ENCODE measurements at regions not wholly inside any gene's neighbourhood (a gene's known extent, or its start where the extent isn't known, plus 50 kb on each side); places are given as distances from the start of the nearest gene placed in this dataset.

- no peak for DNase-seq
These were observed 325.6 kb upstream of the RASGRP1 start for GRCh38 chr15:38890194-38890593.

DNA sequence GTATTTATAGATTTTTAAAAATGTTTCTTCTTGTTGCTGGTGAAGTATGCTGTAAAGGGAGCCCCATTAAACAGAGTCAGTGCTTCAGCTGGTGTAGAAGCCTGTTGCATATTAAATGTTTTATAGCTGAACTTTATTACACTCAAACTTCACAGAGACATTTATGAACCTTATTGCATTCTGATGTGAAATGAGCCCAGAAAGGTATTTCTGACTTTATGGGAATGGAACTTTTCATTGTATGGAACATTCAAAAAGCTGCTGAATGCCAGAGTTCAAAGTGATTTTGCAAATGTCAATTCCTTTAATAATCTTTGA lies 329.3 kb upstream of the RASGRP1 start:
- no peak for DNase-seq

GRCh38 chr15:38894243-38894948 lies 329.8 kb upstream of the RASGRP1 start:
- no peak for DNase-seq

- DNase-seq: no peak
These were observed 331.0 kb upstream of the RASGRP1 start for GRCh38 chr15:38895326-38896255.

GRCh38 chr15:38896647-38897046 lies 332.0 kb upstream of the RASGRP1 start:
- no peak for DNase-seq

GRCh38 chr15:38897551-38897950 lies 332.9 kb upstream of the RASGRP1 start:
- DNase-seq: no peak

GRCh38 chr15:38898236-38898635 lies 333.6 kb upstream of the RASGRP1 start:
- no peak for DNase-seq

DNA sequence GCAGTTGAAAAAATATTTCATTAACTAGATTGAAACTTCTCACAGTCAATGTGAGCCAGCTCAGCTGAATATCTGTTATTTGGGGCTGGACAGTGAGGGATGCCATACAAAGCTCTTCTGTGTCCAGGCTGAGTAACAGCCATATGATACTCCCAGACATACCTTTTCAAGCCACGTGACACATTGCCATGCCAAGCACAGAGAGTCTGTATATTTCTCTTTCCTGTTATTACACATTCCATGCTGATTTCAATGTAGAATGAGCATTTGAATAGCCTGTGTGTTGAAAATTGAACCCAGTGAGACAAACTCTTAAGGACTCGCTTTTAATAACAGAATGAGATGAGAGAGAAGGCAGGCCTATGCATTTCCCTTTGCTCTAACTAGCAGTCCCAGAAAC lies 334.7 kb upstream of the RASGRP1 start:
- DNase-seq: no peak

- no peak for DNase-seq
These were observed 339.7 kb upstream of the RASGRP1 start for GRCh38 chr15:38904298-38904697.

DNA sequence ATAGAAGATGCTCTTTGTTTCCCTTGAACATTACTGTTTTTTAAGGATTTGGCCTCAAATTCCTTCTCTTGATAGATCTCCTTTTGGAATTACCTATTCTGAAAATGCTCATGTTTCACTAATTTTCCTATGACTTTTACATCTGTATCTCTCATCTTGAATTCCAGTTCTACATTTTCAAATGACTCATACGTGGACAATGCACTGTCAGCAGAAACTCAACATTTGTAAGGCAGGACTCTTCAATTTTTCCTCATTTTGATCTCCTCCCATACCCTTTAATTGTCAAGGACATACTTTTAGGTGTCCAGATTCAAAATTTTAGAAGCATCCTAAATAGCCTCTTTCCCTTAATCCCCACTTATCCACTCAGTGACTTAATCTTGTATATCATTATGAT lies 341.0 kb upstream of the RASGRP1 start:
- DNase-seq: no peak

DNA sequence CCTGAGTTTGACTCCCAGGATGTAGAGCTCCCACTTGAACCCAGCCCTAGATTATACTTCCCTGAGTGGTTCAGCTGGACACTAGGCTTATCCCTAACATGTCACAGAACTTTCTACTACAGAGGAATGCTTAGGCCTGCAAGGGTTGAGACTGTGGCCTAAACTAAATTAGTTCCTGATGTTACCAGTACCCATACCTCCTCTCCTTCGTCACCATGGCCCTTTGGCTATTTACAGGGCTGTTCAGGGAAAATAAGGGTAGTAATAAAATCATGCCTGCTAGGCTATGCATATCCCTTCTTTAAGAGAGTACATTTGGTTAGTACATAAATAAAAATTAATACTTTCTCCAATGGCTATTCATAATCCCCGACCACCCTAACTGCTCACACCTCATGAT lies 356.4 kb upstream of the RASGRP1 start:
- no peak for DNase-seq

DNA sequence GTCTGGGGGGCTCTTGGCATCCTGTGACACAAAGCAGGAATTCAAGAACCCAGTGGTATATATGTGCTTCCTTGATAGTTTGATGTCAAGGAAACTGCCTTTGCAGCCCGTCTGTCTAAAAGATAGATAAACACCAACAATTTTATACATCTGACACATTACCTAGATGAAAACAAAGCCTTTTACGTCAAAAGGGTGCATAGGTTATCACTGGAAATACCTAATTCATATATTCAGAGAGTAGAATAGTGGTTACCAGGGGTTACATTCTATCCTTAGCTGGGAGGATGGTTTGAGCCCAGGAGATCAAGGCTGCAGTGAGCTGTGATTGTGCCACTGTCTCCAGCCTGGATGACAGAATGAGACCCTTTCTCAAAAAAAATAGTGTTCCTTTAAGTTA lies 356.9 kb upstream of the RASGRP1 start:
- no peak for DNase-seq

- DNase-seq: no peak
These were observed 363.8 kb upstream of the RASGRP1 start for GRCh38 chr15:38928431-38928830.

GRCh38 chr15:38930851-38931572 lies 366.4 kb upstream of the RASGRP1 start:
- no peak for DNase-seq

DNA sequence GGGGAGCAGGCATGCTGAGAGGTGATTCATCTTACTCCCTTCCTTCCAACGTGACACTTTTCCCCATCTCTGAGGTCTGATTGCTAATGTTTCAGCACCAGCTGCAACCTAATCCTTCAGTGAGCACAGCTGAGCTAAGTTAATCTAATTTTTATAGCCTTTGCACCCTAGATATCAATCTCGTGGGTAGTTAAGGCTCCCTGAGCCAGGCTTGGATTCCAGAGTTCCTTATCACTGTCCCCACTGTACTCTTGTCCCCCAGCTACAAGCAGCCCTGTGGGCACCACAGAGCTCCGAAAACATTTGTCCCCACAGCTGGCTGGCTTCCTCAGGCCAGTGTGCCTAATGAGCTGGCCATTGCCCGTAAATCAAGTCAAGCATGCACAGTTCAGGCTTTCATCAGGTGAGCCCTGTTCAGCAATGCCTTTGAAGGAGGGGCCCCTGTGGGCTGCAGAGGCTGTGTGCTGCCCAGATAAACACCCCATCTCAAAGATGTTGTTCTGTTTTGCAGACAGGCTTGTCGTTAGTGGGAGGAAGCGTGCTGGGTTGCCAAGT lies 376.9 kb upstream of the RASGRP1 start:
- no peak for DNase-seq

GRCh38 chr15:38944536-38944935 lies 379.9 kb upstream of the RASGRP1 start:
- DNase-seq: no peak

DNA sequence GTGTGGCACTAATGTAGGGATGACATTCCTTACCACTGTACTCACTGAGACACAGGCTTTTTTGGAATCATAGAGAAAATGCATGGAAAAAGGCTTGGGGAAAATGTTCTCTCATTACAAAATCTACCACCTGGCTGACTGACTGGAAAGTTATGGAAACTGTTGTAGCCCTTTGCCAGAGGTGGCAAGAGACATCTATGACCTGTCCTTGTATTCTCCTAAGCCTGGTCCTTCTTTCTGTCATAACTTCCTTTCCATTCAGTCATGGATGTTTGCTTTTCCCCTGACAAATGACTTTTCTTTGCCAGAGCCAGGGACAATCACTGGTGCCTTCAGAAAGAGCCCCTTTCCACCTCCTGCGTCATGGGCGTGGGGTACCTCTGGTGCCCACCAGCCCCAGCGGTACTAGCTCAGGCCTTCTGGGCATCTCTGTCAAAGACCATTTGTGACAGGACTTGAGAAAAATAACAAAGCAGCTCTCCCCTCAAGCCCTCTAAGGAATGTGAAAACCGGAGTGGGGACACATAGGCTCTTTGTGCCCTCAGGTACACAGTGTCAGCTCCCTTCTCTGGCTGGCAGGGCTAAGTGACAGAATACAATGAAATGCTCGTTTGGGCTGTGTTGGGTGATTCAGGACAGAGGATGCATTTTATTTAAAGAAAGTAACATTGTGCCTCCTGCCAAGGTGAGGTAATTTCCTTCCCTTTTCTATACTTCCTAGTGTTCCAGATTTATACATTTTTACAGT lies 381.1 kb upstream of the RASGRP1 start:
- DNase-seq: no peak

GRCh38 chr15:38954090-38954489 lies 389.5 kb upstream of the RASGRP1 start:
- no peak for DNase-seq

GRCh38 chr15:38961456-38961855 lies 396.8 kb upstream of the RASGRP1 start:
- DNase-seq: no peak

GRCh38 chr15:38961931-38962330 lies 397.3 kb upstream of the RASGRP1 start:
- DNase-seq: no peak

GRCh38 chr15:38972831-38973230 lies 408.2 kb upstream of the RASGRP1 start:
- no peak for DNase-seq

- no peak for DNase-seq
These were observed 410.8 kb upstream of the RASGRP1 start for GRCh38 chr15:38975282-38975990.

Data from T-helper 2 cell (primary cell).